ENCODE measurements at regions not wholly inside any gene's neighbourhood (a gene's known extent, or its start where the extent isn't known, plus 50 kb on each side); places are given as distances from the start of the nearest gene placed in this dataset.

DNA sequence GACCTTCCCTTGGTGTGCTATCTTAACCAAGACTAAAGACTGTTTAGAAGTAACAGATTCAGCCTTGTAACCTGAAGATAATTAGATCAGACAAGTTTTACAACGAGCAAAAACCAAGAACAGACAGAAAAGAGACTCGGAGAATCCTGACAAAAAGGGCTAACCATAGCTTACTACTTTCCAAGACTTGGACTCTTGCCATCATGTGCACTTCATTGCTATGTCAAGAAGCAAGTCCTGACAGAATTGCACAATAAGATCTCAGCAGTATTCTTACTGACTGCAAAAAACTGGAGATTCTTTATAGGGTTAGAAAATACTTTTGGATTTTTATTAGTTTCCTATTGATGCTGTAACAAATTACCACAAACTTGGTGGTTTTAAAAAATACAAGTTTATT lies 1539.0 kb upstream of the NUDT12 start:
- TF ChIP-seq GATA2 (IDR thresholded peaks at IDR 0.05; ENCODE audit: low read depth, low read length) (no peak), GATA3 (IDR thresholded peaks at IDR 0.05; ENCODE audit: low read depth, low read length) (no peak)

GRCh38 chr5:105088961-105089360 lies 1526.4 kb upstream of the NUDT12 start:
- TF ChIP-seq GATA2 (IDR thresholded peaks at IDR 0.05; ENCODE audit: low read depth, low read length) (no peak), GATA3 (IDR thresholded peaks at IDR 0.05; ENCODE audit: low read depth, low read length) (no peak)

- no peak for TF ChIP-seq GATA3 (IDR thresholded peaks at IDR 0.05; ENCODE audit: low read depth, low read length)
- TF ChIP-seq GATA2 (IDR thresholded peaks at IDR 0.05; ENCODE audit: low read depth, low read length): no peak
Measured at GRCh38 chr5:105088102-105088501, 1525.5 kb upstream of the NUDT12 start.

DNA sequence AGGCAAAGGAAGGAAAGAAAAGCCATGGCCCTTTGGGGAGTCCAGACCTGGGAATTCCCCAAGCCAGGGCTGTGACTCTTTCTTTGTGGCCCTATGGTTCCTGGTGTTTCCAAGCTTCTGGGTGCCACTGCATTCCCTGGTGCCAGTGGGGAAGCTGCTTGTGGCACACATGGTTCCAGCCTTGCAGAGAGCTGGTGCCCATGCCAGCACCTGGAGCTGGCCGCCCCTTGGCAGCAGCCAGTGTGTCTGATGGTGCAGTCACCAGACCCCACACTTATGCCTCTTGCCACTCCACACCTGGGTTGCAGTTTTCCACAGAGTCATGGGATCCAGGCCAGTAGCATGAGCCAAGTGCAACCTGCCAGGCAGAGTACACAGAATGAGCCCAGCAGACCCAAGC lies 1495.3 kb upstream of the NUDT12 start:
- no peak for TF ChIP-seq GATA2 (IDR thresholded peaks at IDR 0.05; ENCODE audit: low read depth, low read length)
- TF ChIP-seq GATA3 (IDR thresholded peaks at IDR 0.05; ENCODE audit: low read depth, low read length): no peak

- TF ChIP-seq GATA3 (IDR thresholded peaks at IDR 0.05; ENCODE audit: low read depth, low read length): no peak
- TF ChIP-seq GATA2 (IDR thresholded peaks at IDR 0.05; ENCODE audit: low read depth, low read length): no peak
Measured at GRCh38 chr5:105057001-105057436, 1494.4 kb upstream of the NUDT12 start.

DNA sequence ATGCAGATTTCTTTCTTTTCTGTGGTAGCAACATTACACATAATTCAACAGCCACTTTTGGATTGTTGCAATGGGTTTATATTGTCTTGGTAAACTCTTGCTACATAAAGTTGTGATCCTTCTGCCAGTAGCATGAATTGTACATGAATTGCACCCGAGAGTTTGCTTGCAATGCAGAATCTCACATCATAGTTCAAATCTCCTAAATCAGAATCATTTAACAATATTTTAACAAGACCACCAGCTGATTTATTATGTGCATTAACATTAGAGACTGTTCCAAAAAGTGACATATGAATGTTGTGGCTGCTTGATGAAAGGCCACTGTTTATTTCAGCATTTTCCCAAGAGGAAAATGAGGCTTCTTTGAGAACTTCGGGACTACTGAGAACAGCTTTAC lies 1491.8 kb upstream of the NUDT12 start:
- TF ChIP-seq GATA2 (IDR thresholded peaks at IDR 0.05; ENCODE audit: low read depth, low read length): no peak
- no peak for TF ChIP-seq GATA3 (IDR thresholded peaks at IDR 0.05; ENCODE audit: low read depth, low read length)

DNA sequence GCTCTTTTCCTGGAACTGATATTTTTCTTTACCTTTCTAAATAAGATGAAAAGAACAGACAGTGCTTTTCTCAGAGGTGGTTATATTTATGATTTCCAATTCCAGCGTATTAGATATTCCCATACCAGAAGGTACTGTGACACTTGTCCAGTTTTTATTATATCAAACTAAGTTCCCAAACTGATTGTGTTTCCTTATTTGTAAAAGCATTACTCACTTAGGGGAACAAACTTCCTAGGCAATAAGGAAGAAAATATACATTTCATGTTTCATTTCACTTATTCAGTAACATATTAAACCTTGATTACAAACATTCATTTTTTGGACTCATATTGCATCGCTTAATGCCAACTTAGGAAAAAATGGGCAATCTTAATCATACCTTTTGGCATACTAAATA lies 1480.0 kb upstream of the NUDT12 start:
- TF ChIP-seq GATA2 (IDR thresholded peaks at IDR 0.05; ENCODE audit: low read depth, low read length): no peak
- TF ChIP-seq GATA3 (IDR thresholded peaks at IDR 0.05; ENCODE audit: low read depth, low read length): no peak

DNA sequence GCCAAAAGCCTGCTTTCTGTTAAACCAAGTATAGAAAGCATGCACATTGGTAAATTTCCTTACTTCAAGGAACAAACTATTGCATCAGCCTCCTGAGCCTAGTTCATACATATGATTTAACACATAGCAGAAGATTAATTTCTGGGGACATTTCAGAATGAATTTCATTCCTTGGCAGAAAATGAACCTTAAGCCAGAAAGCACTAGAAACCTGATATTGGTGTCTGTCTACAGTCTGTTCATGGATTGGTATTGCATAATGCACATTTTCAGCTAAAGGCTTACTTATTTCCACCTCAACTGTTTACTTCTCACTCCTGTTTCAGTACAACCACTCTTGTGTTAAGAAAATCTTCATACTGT lies 1471.8 kb upstream of the NUDT12 start:
- no peak for TF ChIP-seq GATA3 (IDR thresholded peaks at IDR 0.05; ENCODE audit: low read depth, low read length)

DNA sequence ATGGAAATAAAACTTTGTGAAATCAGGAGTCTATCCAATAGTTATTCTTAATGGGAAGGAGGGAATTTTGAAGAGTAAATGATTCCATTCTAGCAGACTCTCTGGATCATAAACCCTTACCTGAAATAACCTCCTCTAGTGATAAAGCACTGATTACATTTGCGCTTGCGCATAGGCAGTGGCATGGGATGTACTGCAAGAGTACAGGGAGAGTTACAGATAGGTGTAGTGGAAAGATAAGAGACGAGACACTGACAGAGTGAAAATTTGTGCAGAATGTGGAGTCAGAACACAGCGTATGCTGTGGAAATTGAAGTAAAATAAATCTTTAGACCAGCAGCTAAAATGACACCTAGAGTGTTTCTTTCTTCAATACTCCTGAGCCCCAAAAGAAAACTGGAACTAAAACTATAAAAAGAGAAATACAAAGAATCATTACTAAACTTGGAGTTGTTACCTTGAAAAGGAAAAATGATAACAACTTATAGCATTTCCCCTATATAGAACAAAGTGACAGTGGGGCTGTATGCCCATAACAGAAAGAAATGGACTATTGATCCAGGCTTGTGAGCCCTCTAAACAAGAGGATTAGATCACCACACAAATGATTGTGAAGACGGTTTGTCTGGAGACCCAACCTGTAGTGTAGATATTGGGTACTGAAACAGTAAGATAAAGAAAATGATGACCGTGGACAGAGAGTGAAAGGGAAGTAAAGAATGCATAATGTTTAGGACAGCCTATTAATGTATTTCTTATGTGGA lies 1471.2 kb upstream of the NUDT12 start:
- TF ChIP-seq GATA3 (IDR thresholded peaks at IDR 0.05; ENCODE audit: low read depth, low read length) (no peak), GATA2 (IDR thresholded peaks at IDR 0.05; ENCODE audit: low read depth, low read length) (peak; percentile 60)

DNA sequence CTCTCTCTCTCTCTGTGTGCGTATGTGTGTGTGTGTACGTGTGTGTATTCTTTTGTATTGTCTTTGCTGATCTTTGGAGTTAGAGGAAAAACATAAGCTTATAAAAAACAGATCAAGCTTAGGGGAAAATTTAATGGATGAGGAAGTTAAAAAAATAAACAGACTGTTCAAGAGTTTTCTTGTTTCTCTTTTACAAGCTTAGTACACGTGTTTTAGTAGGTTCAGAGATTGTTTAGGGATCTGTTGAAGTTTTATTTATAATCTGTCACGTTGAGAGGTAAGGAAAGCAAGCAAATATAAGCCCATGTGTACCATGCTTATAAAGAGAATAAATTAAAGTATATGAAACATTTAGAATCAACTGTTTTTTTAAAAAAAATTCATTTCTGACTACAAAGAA lies 1470.3 kb upstream of the NUDT12 start:
- no peak for TF ChIP-seq GATA2 (IDR thresholded peaks at IDR 0.05; ENCODE audit: low read depth, low read length)
- TF ChIP-seq GATA3 (IDR thresholded peaks at IDR 0.05; ENCODE audit: low read depth, low read length): no peak

- TF ChIP-seq GATA2 (IDR thresholded peaks at IDR 0.05; ENCODE audit: low read depth, low read length) (no peak), GATA3 (IDR thresholded peaks at IDR 0.05; ENCODE audit: low read depth, low read length) (no peak)
Measured at GRCh38 chr5:105030153-105030552, 1467.6 kb upstream of the NUDT12 start.

- TF ChIP-seq GATA3 (IDR thresholded peaks at IDR 0.05; ENCODE audit: low read depth, low read length) (no peak), GATA2 (IDR thresholded peaks at IDR 0.05; ENCODE audit: low read depth, low read length) (no peak)
Measured at GRCh38 chr5:105015098-105015497, 1452.5 kb upstream of the NUDT12 start.

DNA sequence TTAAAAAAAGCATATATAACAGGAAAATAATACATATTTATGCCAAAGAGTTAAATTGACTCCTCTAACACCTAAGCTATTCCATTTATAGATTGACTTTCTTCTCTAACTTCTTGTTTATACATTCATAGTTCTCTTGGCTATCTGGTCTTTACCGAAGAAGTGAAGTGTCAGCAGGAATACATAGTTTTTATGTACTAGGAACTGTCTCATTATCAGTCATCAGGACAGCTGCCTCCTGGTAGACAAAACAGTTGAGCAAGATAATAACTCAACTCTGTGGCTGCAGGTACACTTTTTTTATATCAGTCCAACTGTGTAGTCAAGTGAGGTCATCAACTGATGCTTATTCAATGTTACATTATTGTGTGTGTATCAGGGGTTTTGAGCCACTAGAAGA lies 1436.0 kb upstream of the NUDT12 start:
- TF ChIP-seq GATA3 (IDR thresholded peaks at IDR 0.05; ENCODE audit: low read depth, low read length): no peak
- no peak for TF ChIP-seq GATA2 (IDR thresholded peaks at IDR 0.05; ENCODE audit: low read depth, low read length)

DNA sequence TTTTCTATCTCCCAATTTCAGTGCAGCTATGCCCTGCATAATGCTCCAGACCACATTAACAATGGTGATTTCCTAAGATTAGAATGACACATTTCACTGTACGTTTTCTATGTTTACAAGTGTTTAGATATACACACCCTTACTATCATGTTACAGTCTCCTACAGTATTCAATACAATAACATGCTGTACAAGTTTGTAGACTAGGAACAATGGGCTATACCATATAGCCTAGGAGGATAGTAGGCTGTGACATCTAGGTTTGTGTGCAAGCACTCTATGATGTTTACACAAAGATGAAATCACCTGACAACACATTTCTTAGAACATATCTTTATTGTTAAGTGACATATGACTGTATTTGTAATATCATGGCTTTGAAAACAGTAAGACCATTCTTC lies 1435.6 kb upstream of the NUDT12 start:
- TF ChIP-seq GATA3 (IDR thresholded peaks at IDR 0.05; ENCODE audit: low read depth, low read length): no peak
- TF ChIP-seq GATA2 (IDR thresholded peaks at IDR 0.05; ENCODE audit: low read depth, low read length): no peak

GRCh38 chr5:104987074-104987473 lies 1424.5 kb upstream of the NUDT12 start:
- TF ChIP-seq GATA3 (IDR thresholded peaks at IDR 0.05; ENCODE audit: low read depth, low read length): no peak
- TF ChIP-seq GATA2 (IDR thresholded peaks at IDR 0.05; ENCODE audit: low read depth, low read length): no peak

- no peak for TF ChIP-seq GATA3 (IDR thresholded peaks at IDR 0.05; ENCODE audit: low read depth, low read length)
- no peak for TF ChIP-seq GATA2 (IDR thresholded peaks at IDR 0.05; ENCODE audit: low read depth, low read length)
Measured at GRCh38 chr5:104977529-104977928, 1414.9 kb upstream of the NUDT12 start.
